Pancreas (tissue), 10 donors: ENCODE measurements at regions not wholly inside any gene's neighbourhood (a gene's known extent, or its start where the extent isn't known, plus 50 kb on each side); places are given as distances from the start of the nearest gene placed in this dataset.

Source experiments
- ATAC-seq, 4 donors: fragments of 200-7000 bp; cut with Tn5 transposase; one replicate each; pipeline versions ENCODE4 v1.8.0 to v1.9.1; 2020; ENCODE audit warnings: mild to moderate bottlenecking in 4 of 4, moderate library complexity in 4 of 4
- DNase-seq, 6 donors: peaks; one replicate each; pipeline ENCODE4 v3.0.0-alpha.2; 2020
- FAIRE-seq: peaks from 2 replicates; lab custom pipeline; 2012; peaks lifted over from hg19 to GRCh38; lab: Jason Lieb, UNC
- H3K27ac ChIP-seq, 4 donors: fragments of 200-600 bp; sonication (generic); 1 replicate in 3 of 4; 2 replicates in 1 of 4; pipeline versions ENCODE4 v1.5.0 to v1.8.0; 2020
- H3K27me3 ChIP-seq, 4 donors: fragments of 200-600 bp; one replicate each; pipeline ENCODE4 v1.8.0; 2021
- H3K36me3 ChIP-seq, 3 donors: fragments of 200-600 bp; sonication (generic) in 1 of 3; one replicate each; pipeline versions ENCODE4 v1.5.0 to v1.8.0; 2020 to 2021
- H3K4me1 ChIP-seq, 3 donors: fragments of 200-600 bp; one replicate each; pipeline ENCODE4 v1.8.0; 2021
- H3K4me3 ChIP-seq, 4 donors: fragments of 200-600 bp; sonication (generic) in 2 of 4; one replicate each; pipeline versions ENCODE4 v1.5.0 to v1.8.0; 2020 to 2021
- H3K9me3 ChIP-seq, 4 donors: fragments of 200-600 bp; one replicate each; pipeline ENCODE4 v1.8.0; 2021
- CTCF ChIP-seq, 4 donors: fragments of 200-600 bp; sonication (generic) in 3 of 4; IDR thresholded peaks; one replicate each; pipeline versions ENCODE4 v1.5.0 to v1.8.0; 2021; ENCODE audit warnings: antibody characterized with exemption in 4 of 4
- WGBS, 2 donors: extraction: QIAGEN DNeasy Blood & Tissue Kit; methylation state at CpG; one replicate each; pipeline ENCODE4 v1.1.7; 2013; 5-methylcytosine and 5-hydroxymethylcytosine counted together
- intact Hi-C, 3 donors: fragments of 100-400 bp; cut with DNase I; formaldehyde crosslinking; loops; one replicate each; pipeline versions ENCODE4 v1.11.1 to v1.14.2; 2022
- donor health status: healthy with polysubstance abuse.
- donor health status: DM: no; HTN: no; CAD: no; lungs with moderate emphysema.
- donor health status: DM: no; HTN: no; CAD: no.
- donor health status: control.
- donor health status: control.
- donor health status: Bipolar disorder and iron deficiency.
- donor health status: DM: yes; HTN: yes; CAD: no.
- donor health status: DM: no; HTN: no; CAD: no.
- donor health status: DM: no; HTN: no; CAD: no.
- donor health status: DM: yes; HTN: yes; CAD: no.

- H3K27me3 ChIP-seq, result no peaks in the 10 kb centered on the region
- no peak overlapping the region for H3K27ac ChIP-seq
- H3K4me3 ChIP-seq, result no peak overlapping the region
- H3K4me1 ChIP-seq, result peaks cover 0 to 4% (median 3%) of the 10 kb centered on the region in 3 donors
- no peak for TF ChIP-seq CTCF (IDR thresholded peaks at IDR 0.05)
- 85 to 88% methylated on average over 13 to 16 of the region's 16 CpGs for WGBS, 2 donors
- DNase-seq (no peak), FAIRE-seq (no peak), ATAC-seq (no peak)
- intact Hi-C loops, result no loop called here
- H3K36me3 ChIP-seq, result no peaks in the 10 kb centered on the region
- H3K9me3 ChIP-seq, result no peaks in the 10 kb centered on the region
Measured at GRCh38 chr13:111567637-111568036, 247.2 kb downstream of the TEX29 start.

GRCh38 chr13:111568290-111568689 is 247.8 kb downstream of the TEX29 start:
- WGBS, 2 donors, result 45 to 57% methylated on average over 8 of the region's 8 CpGs
- H3K36me3 ChIP-seq, result no peaks in the 10 kb centered on the region
- FAIRE-seq (no peak), ATAC-seq (no peak), DNase-seq (no peak)
- no peak overlapping the region for H3K27ac ChIP-seq
- H3K9me3 ChIP-seq, result no peaks in the 10 kb centered on the region
- peaks cover 0 to 10% (median 10%) of the 10 kb centered on the region in 3 donors for H3K4me1 ChIP-seq
- intact Hi-C loops, result no loop called here
- no peak overlapping the region for H3K4me3 ChIP-seq
- no peak for TF ChIP-seq CTCF (IDR thresholded peaks at IDR 0.05)
- H3K27me3 ChIP-seq, result no peaks in the 10 kb centered on the region

- no peak for DNase-seq
- Histone ChIP-seq H3K27ac (no peak overlapping the region), H3K4me3 (no peak overlapping the region), H3K4me1 (peaks cover 0 to 12% (median 12%) of the 10 kb centered on the region in 3 donors), H3K9me3 (peaks cover 0 to 8% (median 0%) of the 10 kb centered on the region in 4 donors), H3K36me3 (no peaks in the 10 kb centered on the region), H3K27me3 (peaks cover 0 to 6% (median 0%) of the 10 kb centered on the region in 4 donors)
- no peak for FAIRE-seq
- 68 to 72% methylated on average over 1 of the region's 1 CpG for whole genome bisulfite sequencing, 2 donors
- TF ChIP-seq CTCF (IDR thresholded peaks at IDR 0.05), result no peak
- peak in 1 of 4 donors; percentile 39 for ATAC-seq
- intact Hi-C loops, result no loop called here
Measured at GRCh38 chr13:111570911-111571310, 250.5 kb downstream of the TEX29 start.

- H3K4me3 ChIP-seq, result no peak overlapping the region
- intact Hi-C loops, result no loop called here
- FAIRE-seq (no peak), DNase-seq (peak; percentile 71 to 87 (median 80)), ATAC-seq (peak; percentile 78 to 91 (median 90))
- H3K9me3 ChIP-seq, result peaks cover 0 to 8% (median 0%) of the 10 kb centered on the region in 4 donors
- 15 to 17% methylated on average over 27 of the region's 27 CpGs for WGBS, 2 donors
- no peak for TF ChIP-seq CTCF (IDR thresholded peaks at IDR 0.05)
- peaks cover 0 to 12% (median 12%) of the 10 kb centered on the region in 3 donors for H3K4me1 ChIP-seq
- H3K36me3 ChIP-seq, result no peaks in the 10 kb centered on the region
- peaks cover 0 to 6% (median 0%) of the 10 kb centered on the region in 4 donors for H3K27me3 ChIP-seq
- H3K27ac ChIP-seq, result no peak overlapping the region
Measured at GRCh38 chr13:111572956-111573761, 252.7 kb downstream of the TEX29 start.

- intact Hi-C loops, result no loop called here
- Histone ChIP-seq H3K9me3 (peaks cover 0 to 8% (median 0%) of the 10 kb centered on the region in 4 donors), H3K4me3 (no peak overlapping the region), H3K36me3 (no peaks in the 10 kb centered on the region), H3K4me1 (peaks cover 0 to 12% (median 12%) of the 10 kb centered on the region in 3 donors), H3K27ac (no peak overlapping the region), H3K27me3 (peaks cover 0 to 6% (median 0%) of the 10 kb centered on the region in 4 donors)
- TF ChIP-seq CTCF (IDR thresholded peaks at IDR 0.05), result no peak
- ATAC-seq (no peak), DNase-seq (no peak), FAIRE-seq (no peak)
- 94 to 98% methylated on average over 7 of the region's 7 CpGs for WGBS, 2 donors
Measured at GRCh38 chr13:111573801-111574200, 253.4 kb downstream of the TEX29 start.
